CD4-positive, alpha-beta T cell treated with Interleukin-21 for 1 hour (primary cell): ENCODE measurements at regions not wholly inside any gene's neighbourhood (a gene's known extent, or its start where the extent isn't known, plus 50 kb on each side); places are given as distances from the start of the nearest gene placed in this dataset.
"Not testable (repeated sequence)": the region's sequence is repeated elsewhere in the genome, so short reads cannot be mapped to it uniquely, and the experiment has no call there.

Experiments
- DNase-seq: peaks from one replicate; pipeline ENCODE4 v3.0.0-alpha.2; 2020

- not testable (repeated sequence) for DNase-seq
These were observed 4092.8 kb upstream of the TPTE start for GRCh38 chr21:6428498-6429092.

- not testable (repeated sequence) for DNase-seq
These were observed 4091.5 kb upstream of the TPTE start for GRCh38 chr21:6429924-6430323.

- DNase-seq, result not testable (repeated sequence)
These were observed 4088.2 kb upstream of the TPTE start for GRCh38 chr21:6433149-6433548.

DNA sequence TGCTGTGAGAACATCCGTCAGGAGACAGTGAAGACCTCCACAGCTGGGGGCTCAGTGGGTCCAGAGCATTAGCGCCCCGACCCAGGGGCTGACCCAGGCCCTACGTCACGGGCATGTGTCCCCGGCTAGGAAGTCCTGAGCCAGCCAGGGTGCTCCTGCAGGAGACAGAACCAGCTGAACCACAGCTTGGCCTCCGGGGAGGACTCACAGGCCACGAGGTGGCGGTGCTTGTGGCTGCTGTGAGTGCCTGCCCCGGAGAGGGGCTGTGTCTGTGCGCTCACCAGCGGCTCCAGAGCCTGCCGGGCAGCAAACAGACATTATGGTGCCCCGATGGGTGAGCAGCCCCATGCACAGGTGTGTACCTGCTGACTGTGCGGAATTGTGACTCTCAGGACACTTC lies 4085.2 kb upstream of the TPTE start:
- not testable (repeated sequence) for DNase-seq

DNA sequence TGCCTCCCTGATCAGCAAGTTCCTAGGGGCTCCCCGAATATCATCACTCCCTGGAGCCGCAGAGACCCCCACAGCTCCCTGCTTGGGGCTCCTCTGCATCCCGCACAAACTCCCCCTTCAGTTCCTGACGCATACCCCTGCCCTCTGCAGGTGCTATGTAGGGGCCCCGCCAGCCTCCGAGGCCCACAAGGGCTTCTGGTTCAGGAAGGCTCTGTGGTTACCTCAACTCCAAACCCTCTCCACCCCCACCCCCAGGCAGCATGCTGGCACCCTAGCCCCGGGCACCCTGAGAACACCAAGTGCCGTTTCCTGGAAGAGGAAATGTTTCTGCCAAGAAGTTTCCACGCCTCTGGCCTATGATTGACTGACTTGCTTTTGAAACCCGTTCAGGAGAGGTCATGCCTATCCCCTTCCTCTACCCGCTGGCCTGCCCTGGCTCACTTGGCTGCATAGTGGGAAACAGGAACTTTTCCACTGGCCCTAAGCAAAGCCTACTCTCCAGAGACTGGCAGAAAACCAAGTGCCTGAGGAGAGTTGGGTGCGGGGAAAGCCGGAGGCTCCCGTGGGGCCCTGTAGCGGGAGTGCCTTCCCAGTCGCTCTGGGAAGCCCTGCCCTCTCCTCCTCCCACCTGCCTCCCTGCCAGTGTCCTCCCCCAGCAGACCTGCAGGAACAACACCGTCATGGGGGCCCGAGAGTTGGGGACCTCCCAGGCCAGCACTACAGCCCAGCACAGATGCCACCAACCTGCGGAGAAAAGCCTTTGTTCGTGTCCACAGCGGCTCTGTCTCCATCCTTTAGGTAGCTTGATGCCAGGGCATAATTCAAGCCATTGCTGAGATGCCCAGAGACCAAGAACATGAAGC lies 4084.2 kb upstream of the TPTE start:
- DNase-seq, result not testable (repeated sequence)

GRCh38 chr21:6437834-6438187 lies 4083.6 kb upstream of the TPTE start:
- not testable (repeated sequence) for DNase-seq

DNA sequence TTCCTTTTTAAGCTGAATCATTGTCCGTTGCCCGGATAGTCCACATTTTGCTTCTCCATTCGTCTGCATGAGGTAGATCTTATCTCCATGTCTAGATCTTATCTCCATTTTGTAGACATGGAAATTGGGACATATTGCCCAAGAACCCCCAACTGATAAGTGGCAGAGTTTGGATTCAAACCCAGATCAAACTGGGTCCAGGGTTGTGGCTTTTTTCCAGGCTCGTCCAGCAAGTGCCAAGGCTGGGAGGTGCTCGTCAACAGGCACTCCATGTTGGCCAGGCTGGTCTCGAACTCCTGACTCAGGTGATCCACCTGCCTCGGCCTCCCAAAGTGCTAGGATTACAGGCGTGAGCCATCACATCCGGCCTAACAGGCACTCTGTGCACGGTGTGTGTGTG lies 4082.3 kb upstream of the TPTE start:
- not testable (repeated sequence) for DNase-seq

DNA sequence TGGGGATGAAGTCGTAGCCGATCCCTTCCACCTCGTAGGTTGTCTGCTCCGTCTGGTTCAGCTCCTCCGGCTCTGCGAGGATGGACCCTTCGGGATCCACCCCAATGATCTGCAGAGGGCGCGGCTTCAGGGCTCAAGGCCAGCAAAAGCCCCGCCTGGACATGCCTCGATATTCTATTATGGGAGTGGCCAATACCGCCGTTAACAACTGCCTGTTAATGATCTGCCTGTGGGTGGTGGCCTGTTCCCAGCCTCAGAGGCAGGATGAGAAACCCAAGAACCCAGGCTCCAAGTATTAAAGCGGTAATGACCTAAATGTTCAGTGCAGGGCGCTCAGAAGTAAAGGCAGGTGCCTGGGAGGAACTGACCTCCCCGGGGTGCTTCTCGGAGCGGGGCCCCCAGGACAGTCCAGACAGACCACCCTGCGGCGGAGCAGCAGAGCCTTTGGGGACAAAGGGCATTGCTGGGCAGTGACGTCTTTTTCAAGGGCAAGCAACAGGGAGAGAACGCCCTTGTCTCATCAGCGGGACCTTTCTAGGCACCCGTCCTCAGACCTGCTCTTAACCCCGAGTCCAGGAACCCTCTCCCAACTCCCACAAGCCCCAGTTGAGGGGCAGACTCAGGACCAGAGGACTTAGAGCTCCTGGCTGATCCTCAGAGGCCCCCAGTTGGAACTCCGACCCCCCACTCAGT lies 4066.6 kb upstream of the TPTE start:
- not testable (repeated sequence) for DNase-seq

GRCh38 chr21:6456011-6456661 lies 4065.2 kb upstream of the TPTE start:
- not testable (repeated sequence) for DNase-seq

DNA sequence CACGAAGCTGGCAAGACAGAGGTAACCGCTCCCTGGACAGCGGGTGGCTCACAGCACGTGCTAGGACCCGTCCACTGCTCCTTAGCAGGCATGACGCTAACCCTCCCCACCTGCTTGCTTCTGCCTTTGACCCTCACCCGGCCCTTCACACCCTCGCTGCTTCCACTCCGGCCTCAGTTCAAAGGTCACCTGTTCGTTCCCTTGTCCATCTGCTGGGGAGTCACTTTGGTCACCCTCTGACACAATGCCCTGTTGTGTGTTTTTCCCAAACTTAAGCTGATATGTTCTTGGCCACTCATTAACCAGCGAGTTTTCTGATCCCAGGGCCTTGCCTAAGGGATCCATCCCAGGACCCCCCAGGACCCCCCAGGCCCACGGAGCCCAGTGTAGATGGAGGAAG lies 4061.6 kb upstream of the TPTE start:
- not testable (repeated sequence) for DNase-seq

DNA sequence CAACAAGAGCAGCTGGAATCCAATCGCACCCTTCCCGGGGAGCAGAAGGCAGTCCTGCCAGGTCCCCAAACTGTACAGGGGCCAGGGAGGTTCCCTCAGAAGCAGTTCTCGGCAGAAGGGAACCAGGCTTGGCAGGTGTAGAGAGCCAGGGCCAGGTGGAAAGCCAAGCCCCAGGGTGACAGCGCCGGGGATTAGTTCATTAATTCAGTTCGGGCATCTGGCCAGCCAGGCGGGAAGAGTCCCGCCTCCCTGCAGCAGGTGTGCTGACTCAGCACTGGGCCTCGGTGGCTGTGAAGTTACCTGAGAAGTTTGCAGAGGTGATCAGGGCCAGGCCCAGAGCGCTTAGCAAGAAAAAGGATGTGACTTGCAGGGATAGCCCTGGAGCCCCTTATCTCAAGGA lies 4060.0 kb upstream of the TPTE start:
- not testable (repeated sequence) for DNase-seq

DNA sequence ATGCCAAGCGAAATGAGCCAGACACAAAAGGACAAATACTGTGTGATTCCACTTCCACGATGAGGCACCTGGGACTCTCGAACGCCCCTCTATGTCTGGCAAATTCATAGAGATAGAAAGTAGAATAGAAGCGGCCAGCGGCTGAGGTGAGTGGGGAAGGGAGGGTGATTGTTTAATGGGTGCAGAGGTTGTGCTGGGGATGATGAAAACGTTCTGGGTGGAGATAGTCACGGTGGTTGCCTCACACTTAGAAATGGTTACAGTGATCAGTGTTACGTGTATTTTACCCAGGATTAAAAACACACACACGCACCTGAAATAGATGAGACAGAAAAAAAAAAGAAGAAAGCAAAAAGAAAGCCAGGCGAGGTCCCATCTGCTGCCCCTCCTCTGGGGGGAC lies 4057.0 kb upstream of the TPTE start:
- DNase-seq, result not testable (repeated sequence)

DNA sequence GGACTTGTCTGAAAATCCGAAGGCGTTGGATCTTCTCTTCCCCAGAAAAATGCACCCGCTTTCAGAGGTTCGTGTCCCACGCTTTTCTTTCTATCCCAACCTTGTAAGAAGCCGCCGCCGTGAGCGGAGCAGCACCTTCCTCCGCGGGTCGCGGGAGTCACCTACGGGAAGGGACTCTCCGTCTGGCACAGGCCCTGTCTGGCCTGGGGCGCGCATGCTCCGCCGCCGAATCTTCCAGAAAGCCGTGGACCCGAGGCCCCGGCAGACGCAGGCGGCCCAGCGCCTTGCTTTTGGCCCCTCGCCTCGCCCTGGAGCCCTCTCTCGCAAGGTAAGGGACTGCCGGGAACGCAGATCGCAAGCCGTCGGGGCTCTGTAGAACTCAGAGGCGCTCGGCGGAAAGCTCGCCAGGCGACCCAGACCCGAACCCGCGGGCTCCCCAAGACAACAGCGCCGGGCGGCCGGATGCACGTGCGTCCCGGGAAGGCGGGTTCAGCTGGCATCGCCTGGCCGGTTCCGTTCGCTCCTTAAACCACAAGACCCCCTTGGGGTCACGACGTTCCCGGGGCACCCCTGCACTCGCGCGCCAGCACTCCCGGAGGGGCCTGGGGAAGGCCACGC lies 4055.2 kb upstream of the TPTE start:
- DNase-seq, result not testable (repeated sequence)

DNA sequence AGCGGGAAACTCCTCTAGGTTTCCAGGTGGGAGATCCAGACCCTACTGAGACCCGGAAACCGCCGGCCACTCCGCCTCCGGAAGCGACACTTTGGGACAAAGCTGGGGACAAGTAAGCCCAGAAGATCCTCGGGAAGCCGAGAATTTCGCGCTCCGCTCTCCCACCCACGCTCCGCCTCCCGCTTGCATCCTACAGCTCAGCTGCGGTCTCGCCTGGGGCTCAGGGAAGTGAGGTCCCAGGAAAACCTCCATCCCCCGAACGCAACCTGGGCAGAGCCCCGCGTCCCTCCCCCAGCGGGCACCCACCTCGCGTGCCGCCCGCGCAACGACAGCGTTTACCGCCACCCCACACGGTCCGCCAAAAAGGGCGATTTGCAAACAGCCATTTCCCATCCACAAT lies 4054.7 kb upstream of the TPTE start:
- not testable (repeated sequence) for DNase-seq

DNA sequence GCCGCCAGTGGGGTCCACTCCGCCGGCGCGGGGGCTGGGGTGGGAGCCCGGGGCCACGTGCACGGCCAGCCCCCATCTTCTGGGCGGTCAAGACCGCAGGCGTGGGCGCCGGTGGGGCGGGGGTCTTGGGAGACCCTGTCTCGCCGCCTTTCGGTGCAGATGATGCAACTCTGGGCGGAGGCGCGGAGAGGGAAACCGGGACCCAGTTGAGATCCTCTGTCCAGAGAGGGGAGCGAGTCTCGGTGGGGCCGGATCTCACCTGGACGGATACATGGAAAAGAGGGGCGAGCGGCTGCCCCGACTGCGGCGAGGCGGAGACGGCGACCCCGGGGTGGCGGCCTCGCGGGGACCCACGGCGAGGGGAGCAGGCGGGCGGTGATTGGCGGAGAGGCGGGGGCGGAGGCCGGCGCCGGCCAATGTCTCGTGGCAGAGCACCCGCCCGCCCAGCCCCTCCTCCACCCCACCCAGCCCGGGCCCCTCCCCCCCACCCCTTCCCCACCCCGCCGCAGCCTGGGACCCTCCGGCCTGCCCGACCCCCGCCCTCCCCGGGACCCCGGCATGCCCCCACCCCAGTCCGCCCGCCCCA lies 4054.1 kb upstream of the TPTE start:
- not testable (repeated sequence) for DNase-seq

GRCh38 chr21:6467907-6468306 lies 4053.5 kb upstream of the TPTE start:
- DNase-seq, result not testable (repeated sequence)

DNA sequence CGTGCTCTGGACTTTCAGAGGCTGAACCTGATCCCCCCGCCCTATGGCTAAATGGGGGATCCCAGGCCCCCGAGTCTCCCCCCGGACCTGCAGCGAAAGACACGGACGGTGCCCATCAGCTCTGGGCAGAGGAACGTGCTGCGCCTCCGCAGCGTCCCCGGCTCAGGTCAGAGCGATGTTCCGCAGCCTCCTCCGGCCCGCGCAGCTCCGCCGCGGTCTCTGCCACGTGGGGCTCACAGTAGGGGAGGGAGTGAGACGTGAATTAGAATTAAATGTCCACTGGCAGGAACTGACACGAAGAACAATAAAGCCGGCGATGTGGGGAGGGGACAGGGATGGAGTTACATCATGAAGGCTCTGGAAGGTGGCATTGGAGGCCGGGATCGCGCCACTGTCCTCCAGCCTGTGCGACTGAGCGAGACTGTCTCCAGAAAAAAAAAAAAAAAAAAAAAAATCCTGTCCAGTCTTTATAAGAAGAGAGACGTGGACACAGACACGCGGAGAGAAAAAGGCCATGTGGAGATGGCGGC lies 4053.0 kb upstream of the TPTE start:
- not testable (repeated sequence) for DNase-seq

DNA sequence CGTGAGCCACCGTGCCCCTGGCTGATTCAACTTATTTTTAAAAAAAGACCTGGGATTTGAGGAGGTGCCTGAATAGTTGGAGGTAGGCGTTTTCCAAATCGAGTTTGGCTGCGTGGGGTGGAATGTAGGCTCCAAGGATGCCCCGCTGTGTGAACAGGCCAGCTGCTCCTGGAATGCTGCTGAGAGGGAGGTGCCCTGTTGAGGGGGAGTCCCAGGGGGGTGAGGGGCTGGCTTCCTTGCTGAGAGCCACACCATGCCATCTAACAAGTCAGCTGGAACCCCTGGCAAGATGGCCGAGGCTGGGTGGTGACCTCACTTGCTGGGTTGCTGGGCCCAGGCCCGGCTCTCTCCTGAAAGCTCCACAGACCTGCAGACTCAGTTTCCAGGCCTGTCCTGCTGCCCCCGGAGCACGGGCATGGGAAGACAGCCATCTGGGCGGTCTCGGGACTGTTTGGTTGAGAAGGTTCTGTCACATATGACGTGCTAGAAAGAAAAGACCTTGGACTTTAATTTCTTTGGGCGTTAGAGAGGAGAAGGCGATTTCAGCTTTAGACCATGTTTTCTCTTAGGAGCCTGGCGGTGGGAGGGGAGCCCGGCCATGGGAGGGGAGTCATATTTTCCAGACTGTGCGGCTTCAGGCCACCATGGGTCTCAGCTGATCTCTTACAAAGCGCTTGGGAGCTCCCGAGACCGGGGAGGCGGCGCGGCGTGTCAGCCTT lies 4047.0 kb upstream of the TPTE start:
- DNase-seq, result not testable (repeated sequence)

- not testable (repeated sequence) for DNase-seq
These were observed 4040.3 kb upstream of the TPTE start for GRCh38 chr21:6481116-6481515.

- DNase-seq, result not testable (repeated sequence)
These were observed 4038.8 kb upstream of the TPTE start for GRCh38 chr21:6482616-6483015.

GRCh38 chr21:6483645-6484044 lies 4037.7 kb upstream of the TPTE start:
- not testable (repeated sequence) for DNase-seq
